Sigmoid colon (tissue), 4 donors: ENCODE measurements at regions not wholly inside any gene's neighbourhood (a gene's known extent, or its start where the extent isn't known, plus 50 kb on each side); places are given as distances from the start of the nearest gene placed in this dataset.

Experiments
- POLR2A ChIP-seq, 2 donors: fragments of 450-650 bp; IDR thresholded peaks; one replicate each; pipeline ENCODE4 v1.6.1; 2016; ENCODE audit warnings: antibody characterized with exemption in 2 of 2, mild to moderate bottlenecking in 2 of 2, moderate library complexity in 2 of 2
- POLR2AphosphoS5 ChIP-seq, 4 donors: sonication (generic); formaldehyde crosslinking; IDR thresholded peaks; one replicate each; pipeline ENCODE4 v1.6.1; 2017; ENCODE audit warnings: antibody characterized with exemption in 4 of 4

DNA sequence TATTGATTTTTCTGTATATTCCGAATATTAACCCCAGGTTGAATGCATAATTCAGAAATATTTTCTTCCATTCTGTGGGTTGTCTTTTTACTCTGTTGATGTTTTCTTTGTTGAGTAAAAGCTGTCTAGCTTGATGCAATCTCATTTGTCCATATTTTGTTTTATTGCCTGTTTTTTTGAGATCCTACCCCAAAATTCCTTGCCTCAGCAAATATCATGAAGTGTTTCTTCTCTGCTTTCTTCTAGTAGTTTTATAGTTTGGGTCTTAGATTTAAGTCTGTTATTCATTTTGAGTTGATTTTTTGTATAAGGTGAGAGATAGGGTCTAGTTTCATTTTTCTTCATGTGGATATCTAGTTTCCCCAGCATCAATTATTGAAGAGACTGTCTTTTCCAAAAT lies 467.9 kb upstream of the GCFC2 start:
- TF ChIP-seq POLR2AphosphoS5 (IDR thresholded peaks at IDR 0.05) = no peak
- TF ChIP-seq POLR2A (IDR thresholded peaks at IDR 0.05) = no peak
